Activated naive CD4-positive, alpha-beta T cell treated with anti-CD3 and anti-CD28 coated beads, Interleukin-2, amount 50 U/mL, for 24 hours (primary cell): ENCODE measurements at regions not wholly inside any gene's neighbourhood (a gene's known extent, or its start where the extent isn't known, plus 50 kb on each side); places are given as distances from the start of the nearest gene placed in this dataset.

ENCODE experiments used
- H3K27ac Mint-ChIP-seq: one replicate; pipeline ENCODE4 v1.8.0; 2021; ENCODE audit warnings: mild to moderate bottlenecking, mixed read lengths
- H3K27me3 Mint-ChIP-seq: one replicate; pipeline ENCODE4 v1.8.0; 2021; ENCODE audit warnings: mixed read lengths
- H3K36me3 Mint-ChIP-seq: one replicate; pipeline ENCODE4 v1.8.0; 2021; ENCODE audit warnings: mixed read lengths
- H3K4me1 Mint-ChIP-seq: one replicate; pipeline ENCODE4 v1.8.0; 2021; ENCODE audit warnings: mixed read lengths
- H3K4me3 Mint-ChIP-seq: one replicate; pipeline ENCODE4 v1.8.0; 2021; ENCODE audit warnings: mild to moderate bottlenecking, mixed read lengths
- H3K9me3 Mint-ChIP-seq: one replicate; pipeline ENCODE4 v1.8.0; 2021; ENCODE audit warnings: mixed read lengths

DNA sequence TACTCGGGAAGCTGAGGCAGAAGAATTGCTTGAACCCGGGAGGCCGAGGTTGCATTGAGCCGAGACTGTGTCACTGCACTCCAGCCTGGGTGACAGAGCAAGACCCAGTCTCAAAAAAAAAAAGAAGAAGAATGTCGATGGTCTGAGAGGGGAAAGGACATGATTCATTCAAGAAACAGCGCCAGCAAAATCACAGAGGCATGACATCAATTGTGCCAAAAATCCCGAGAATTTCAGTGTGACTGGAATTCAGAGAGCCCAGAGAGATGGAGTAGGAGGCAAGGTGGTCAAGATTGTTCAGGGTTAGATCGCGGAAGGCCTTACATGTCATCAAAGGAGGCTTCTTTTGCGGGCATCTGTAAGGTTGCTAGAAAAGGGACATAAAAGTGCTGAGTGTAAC is 483.3 kb downstream of the VRK1 start:
- H3K36me3 Mint-ChIP-seq = no peaks in the 10 kb centered on the region
- H3K9me3 Mint-ChIP-seq = no peaks in the 10 kb centered on the region
- no peak overlapping the region for H3K27ac Mint-ChIP-seq

DNA sequence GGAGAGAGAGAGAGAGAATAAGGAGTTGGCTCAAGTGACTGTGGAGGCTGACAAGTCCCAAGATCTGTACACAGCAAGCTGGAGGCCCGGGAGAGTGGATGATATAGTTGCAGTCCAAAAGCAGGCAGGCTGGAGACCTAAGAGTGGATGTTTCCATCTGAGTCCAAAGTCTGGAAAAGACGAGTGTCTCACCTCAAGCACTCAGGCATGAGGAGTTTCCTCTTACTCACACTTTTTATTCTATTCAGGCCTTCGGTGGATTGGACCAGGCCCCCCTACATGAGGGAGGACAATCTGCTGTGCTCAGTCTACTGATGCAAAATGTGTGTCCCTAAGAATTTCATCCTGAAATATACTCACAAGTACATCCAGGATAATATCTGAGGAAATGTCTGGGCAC is 484.6 kb downstream of the VRK1 start:
- Mint-ChIP-seq H3K27me3 (no peaks in the 10 kb centered on the region), H3K27ac (no peak overlapping the region)

More for the DNA sequence above, 483.3 kb downstream of the VRK1 start:
- no peak overlapping the region for H3K4me3 Mint-ChIP-seq
- peaks cover 16% of the 10 kb centered on the region for H3K4me1 Mint-ChIP-seq
- H3K27me3 Mint-ChIP-seq = no peaks in the 10 kb centered on the region

DNA sequence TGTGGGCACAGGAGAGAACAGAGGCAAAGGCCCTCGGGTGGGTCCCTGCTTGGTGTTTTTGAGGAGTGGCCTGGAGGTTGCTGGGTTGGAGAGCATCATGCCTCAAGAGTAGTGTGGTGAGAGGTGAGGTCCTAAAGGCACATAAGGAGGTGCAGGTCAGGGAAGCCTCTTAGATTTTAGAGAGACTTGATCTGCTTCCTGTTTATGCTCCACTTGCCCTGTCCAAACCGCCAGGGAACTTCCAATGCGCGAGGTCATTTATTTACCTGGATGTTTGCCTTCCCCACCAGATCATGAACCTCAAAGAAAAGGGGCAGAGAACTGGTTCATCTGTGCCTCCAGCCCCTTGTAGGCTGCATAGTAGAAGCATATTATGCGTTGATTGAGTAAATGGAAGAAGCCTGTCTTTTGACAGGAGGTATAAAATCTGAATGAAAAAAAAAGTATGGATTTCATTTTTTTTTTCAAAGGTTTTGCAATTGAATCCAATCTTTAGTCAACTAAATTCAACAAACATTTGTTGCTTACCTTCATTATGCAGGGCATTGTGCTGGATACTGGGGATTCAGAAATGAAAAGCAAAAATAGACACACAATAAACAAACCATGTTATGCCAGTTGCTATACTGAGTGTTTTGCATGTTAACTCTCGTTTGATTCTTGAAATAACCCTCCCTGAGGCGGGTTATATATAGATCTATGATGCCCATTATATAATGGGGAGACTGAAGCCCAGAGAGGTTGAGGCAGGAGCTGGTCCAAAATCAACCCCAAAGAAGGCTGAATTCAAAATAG is 485.2 kb downstream of the VRK1 start:
- H3K9me3 Mint-ChIP-seq = no peaks in the 10 kb centered on the region
- H3K36me3 Mint-ChIP-seq = no peaks in the 10 kb centered on the region
- no peaks in the 10 kb centered on the region for H3K27me3 Mint-ChIP-seq
- no peaks in the 10 kb centered on the region for H3K4me1 Mint-ChIP-seq
- H3K27ac Mint-ChIP-seq = no peak overlapping the region
- no peak overlapping the region for H3K4me3 Mint-ChIP-seq

More for the DNA sequence above, 484.6 kb downstream of the VRK1 start:
- H3K4me1 Mint-ChIP-seq = peaks cover 4% of the 10 kb centered on the region
- no peaks in the 10 kb centered on the region for H3K36me3 Mint-ChIP-seq
- no peaks in the 10 kb centered on the region for H3K9me3 Mint-ChIP-seq
- H3K4me3 Mint-ChIP-seq = no peak overlapping the region

DNA sequence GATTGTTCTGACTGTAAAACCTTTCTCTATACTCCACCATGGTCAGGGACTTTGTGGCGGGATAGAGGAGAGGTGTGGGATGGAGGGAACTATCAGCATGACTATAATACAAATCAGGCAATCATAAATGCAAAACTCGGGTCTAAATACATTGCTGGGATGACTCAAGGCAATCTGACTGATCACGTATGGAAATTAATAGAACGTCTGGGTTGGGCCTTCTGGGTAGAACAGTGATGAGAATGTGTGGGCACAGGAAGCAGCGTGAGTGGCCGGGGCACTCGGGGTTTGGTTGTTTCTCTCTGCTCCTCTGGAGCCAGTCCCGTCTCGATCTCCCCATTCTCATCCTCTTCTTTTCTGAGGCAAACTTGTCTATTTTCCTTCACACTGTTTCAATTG is 485.8 kb downstream of the VRK1 start:
- H3K4me1 Mint-ChIP-seq = no peaks in the 10 kb centered on the region
- H3K27me3 Mint-ChIP-seq = no peaks in the 10 kb centered on the region
- H3K27ac Mint-ChIP-seq = no peak overlapping the region
- no peaks in the 10 kb centered on the region for H3K36me3 Mint-ChIP-seq
- no peaks in the 10 kb centered on the region for H3K9me3 Mint-ChIP-seq
- H3K4me3 Mint-ChIP-seq = no peak overlapping the region

DNA sequence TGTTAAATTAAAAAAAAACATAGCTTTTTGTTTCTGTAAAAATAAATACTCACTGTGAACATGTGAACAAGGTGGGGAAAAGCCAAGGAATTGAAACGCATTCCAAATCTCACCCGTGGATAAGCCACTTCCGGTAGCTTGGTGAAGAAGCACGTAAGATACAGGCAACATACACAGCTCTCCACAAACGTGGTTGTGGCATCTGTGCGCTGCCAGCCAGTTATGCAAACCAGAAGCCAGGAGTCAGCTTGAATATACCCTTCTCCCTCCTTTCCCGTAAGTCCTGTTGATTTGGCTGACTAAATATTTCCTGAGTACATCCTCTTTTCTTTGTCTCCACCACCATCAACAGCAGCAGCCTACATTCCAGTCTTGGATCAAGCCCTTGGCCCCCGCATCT is 486.2 kb downstream of the VRK1 start:
- Mint-ChIP-seq H3K27me3 (no peaks in the 10 kb centered on the region), H3K4me3 (no peak overlapping the region), H3K4me1 (no peaks in the 10 kb centered on the region), H3K36me3 (no peaks in the 10 kb centered on the region), H3K9me3 (no peaks in the 10 kb centered on the region), H3K27ac (no peak overlapping the region)

DNA sequence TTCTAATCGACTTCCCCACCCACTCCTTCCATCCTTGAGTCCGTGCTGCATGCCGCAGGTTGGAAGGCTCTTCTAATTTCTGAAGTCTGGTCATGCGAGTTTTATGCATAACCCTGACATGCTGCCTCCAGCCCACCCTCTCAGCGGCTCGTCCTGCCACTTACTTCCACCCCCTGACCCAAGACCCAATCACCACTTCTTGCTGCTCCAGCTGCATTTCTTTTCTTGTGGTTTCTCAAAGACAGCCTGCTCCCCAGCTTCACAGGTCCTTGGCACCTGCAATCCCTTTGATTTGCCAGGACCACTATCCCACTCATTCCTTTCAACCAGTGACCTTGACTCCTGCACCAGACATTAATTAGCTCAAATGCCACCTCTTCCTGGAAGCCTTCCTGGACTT is 486.7 kb downstream of the VRK1 start:
- H3K27ac Mint-ChIP-seq = no peak overlapping the region
- no peaks in the 10 kb centered on the region for H3K27me3 Mint-ChIP-seq
- H3K36me3 Mint-ChIP-seq = no peaks in the 10 kb centered on the region
- no peak overlapping the region for H3K4me3 Mint-ChIP-seq
- no peaks in the 10 kb centered on the region for H3K4me1 Mint-ChIP-seq
- no peaks in the 10 kb centered on the region for H3K9me3 Mint-ChIP-seq

DNA sequence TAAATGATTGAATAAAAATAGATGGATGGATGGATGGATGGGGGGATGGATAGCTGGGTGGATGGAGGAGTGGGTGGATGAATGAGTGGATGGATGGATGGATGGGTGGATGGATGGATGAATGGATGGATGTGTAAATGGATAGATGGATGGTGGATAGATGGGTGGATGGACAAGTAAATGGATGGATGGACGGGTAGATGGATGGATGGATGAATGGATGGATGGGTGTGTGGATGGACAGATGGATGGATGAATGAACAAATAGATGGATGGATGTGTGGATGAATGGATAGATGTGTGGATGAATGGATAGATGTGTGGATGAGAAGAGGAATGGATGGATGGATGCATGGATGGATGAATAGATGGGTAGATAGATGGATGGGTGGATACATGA is 490.8 kb downstream of the VRK1 start:
- no peaks in the 10 kb centered on the region for H3K36me3 Mint-ChIP-seq
- H3K27me3 Mint-ChIP-seq = peaks cover 1% of the 10 kb centered on the region

DNA sequence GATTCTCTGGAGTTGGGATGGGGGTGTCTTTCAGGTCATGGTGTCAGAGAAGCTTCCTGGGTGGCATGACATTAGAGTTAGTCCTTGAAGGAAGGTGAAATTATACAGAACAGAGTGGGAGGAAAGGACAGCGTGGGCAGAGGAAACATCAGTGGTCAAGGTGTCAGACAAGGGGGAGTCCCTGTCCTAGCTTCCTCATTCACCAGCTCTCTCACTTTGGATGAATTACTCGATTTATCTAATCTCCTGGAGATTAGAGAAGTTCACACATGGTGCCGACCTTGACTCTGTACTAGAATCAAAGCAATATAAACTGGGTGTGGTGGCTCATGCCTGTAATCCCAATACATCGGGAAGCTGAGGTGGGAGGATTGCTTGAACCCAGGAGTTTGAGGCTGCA is 492.9 kb downstream of the VRK1 start:
- peaks cover 15% of the 10 kb centered on the region for H3K4me1 Mint-ChIP-seq
- H3K27ac Mint-ChIP-seq = no peak overlapping the region
- no peaks in the 10 kb centered on the region for H3K36me3 Mint-ChIP-seq
- H3K9me3 Mint-ChIP-seq = no peaks in the 10 kb centered on the region
- H3K27me3 Mint-ChIP-seq = peaks cover 1% of the 10 kb centered on the region
- no peak overlapping the region for H3K4me3 Mint-ChIP-seq

More for the DNA sequence above, 490.8 kb downstream of the VRK1 start:
- Mint-ChIP-seq H3K27ac (no peak overlapping the region), H3K4me3 (no peak overlapping the region), H3K9me3 (no peaks in the 10 kb centered on the region), H3K4me1 (peaks cover 15% of the 10 kb centered on the region)

DNA sequence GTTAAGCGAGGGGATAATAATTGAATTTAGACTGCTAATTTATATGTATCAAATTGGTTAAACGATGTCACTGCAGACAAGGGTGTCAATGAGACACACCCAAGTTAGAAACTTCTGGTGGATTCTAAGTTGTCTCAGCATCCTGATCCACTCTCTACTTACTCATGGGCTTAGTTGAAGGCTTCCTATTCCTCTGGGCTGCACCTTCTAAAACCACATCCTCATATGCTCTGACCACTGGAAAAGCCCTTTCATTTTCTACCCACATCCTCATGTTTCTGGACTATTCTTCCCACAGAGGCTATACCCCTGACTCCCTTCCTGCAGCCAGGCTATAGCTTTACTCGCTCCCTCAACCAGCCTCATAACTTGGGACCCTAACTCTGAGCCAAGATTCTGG is 493.8 kb downstream of the VRK1 start:
- Mint-ChIP-seq H3K4me3 (no peak overlapping the region), H3K36me3 (no peaks in the 10 kb centered on the region), H3K27me3 (peaks cover 1% of the 10 kb centered on the region), H3K27ac (no peak overlapping the region), H3K9me3 (no peaks in the 10 kb centered on the region), H3K4me1 (peaks cover 15% of the 10 kb centered on the region)

DNA sequence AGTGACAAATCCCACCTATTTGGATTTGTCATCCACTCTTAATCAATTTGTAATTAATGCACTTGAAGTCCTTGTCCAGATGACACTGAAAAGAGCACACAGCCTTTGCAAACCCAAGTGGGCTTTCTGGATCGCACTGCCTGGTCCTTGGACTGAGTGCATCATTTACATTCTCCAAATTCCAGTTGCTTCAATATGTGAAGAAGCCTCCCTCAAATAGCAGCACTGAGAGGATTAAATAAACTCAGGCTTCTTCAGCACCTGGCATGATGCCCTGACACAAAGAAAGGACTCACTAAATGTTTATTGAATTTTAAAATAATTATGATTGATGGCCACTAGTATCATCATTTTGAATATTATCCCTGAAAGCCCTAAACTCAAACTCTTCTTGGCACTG is 496.5 kb downstream of the VRK1 start:
- Mint-ChIP-seq H3K36me3 (no peaks in the 10 kb centered on the region), H3K27ac (no peak overlapping the region), H3K4me3 (no peak overlapping the region), H3K9me3 (no peaks in the 10 kb centered on the region), H3K27me3 (peaks cover 1% of the 10 kb centered on the region), H3K4me1 (peaks cover 15% of the 10 kb centered on the region)

DNA sequence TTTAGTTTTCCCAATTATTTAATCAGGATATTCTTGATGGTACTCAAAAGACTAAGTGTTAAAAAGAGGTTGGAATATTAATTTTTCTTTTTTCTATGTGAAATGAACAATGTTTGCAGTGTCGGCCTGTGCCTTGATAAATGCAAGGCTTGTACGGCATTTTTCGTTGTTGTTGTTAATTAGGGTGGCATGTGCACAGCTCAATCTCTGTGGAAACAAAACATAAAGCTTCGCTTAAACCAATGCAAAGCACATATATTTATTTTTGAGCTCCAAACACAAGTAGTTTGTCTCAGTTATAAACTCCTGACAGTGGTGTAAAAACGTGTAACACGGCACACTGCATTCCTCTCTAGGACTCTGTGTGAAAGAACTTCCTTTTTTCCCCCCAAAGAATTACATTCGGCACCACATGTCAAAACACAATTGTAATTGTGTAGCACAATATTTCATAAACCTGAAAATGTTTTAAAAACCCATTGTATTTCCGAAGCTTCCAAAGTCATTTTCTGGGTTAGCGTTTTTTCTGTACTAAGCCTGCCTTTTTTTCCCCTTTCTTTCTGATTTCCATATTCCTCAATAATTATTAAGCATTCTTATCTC is 498.0 kb downstream of the VRK1 start:
- H3K4me1 Mint-ChIP-seq = peaks cover 21% of the 10 kb centered on the region
- no peaks in the 10 kb centered on the region for H3K27me3 Mint-ChIP-seq
- H3K36me3 Mint-ChIP-seq = no peaks in the 10 kb centered on the region
- H3K27ac Mint-ChIP-seq = no peak overlapping the region
- no peaks in the 10 kb centered on the region for H3K9me3 Mint-ChIP-seq
- H3K4me3 Mint-ChIP-seq = no peak overlapping the region

DNA sequence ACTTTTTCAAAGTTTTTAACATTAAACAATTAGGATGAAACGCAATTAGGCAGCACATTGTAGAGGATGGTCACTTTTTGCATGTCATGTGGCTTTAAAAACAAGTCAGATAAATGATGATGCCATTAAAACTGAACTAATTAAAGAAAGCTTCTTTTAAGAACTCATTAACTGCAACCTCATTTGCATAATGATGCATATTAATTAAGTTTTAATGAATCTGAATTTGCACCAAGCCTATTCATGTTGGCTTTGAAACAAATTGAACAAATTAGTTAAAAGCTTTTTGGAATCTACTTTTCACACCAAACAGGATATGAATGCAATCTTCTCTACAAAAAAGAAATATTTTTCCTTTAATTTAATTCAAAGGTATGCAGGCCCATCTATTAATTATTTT is 499.0 kb downstream of the VRK1 start:
- H3K27me3 Mint-ChIP-seq = no peaks in the 10 kb centered on the region
- H3K27ac Mint-ChIP-seq = no peak overlapping the region
- no peaks in the 10 kb centered on the region for H3K36me3 Mint-ChIP-seq
- H3K9me3 Mint-ChIP-seq = no peaks in the 10 kb centered on the region
- no peak overlapping the region for H3K4me3 Mint-ChIP-seq
- peaks cover 19% of the 10 kb centered on the region for H3K4me1 Mint-ChIP-seq

DNA sequence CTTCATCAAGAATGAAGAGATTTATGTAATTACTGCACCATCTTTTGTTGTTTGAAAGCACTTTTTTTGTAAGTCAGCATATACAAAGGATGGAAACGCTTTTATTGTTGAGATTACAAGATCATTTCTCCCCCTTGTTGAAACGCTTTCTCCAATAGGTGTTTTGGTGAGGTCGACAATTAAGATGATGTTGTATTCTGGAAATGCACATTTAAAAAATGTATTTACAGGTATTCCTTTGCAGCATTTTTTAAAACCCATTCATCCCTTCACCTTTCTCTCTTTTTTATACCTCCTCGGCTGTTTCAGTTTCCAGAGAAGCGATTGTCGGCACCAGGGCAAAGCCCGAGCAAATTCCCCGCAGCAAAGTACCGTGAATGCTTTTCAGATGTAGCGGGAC is 499.9 kb downstream of the VRK1 start:
- Mint-ChIP-seq H3K4me3 (no peak overlapping the region), H3K36me3 (no peaks in the 10 kb centered on the region), H3K4me1 (peaks cover 15% of the 10 kb centered on the region), H3K27me3 (no peaks in the 10 kb centered on the region), H3K27ac (no peak overlapping the region), H3K9me3 (no peaks in the 10 kb centered on the region)

DNA sequence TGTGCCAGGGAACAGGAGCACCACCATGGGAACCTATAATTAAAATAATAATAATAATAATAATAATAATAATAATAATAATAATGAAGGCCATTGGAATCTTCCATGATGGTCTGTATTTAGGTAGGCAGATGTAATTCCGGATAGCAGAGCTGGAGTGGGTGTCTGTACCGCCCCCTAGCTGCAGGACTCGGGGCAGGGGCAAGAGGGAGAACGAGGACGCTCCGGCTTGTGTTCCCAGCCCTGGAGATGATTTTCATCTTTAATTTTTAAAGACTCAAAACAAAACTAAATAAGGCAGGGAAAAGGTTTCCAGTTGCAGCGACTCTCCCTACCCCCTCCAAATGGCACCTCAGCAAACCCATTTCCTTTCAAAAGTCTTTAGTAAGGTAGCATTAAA is 501.1 kb downstream of the VRK1 start:
- no peak overlapping the region for H3K27ac Mint-ChIP-seq
- H3K4me1 Mint-ChIP-seq = peaks cover 15% of the 10 kb centered on the region
- no peaks in the 10 kb centered on the region for H3K27me3 Mint-ChIP-seq
- H3K36me3 Mint-ChIP-seq = no peaks in the 10 kb centered on the region
- no peak overlapping the region for H3K4me3 Mint-ChIP-seq
- no peaks in the 10 kb centered on the region for H3K9me3 Mint-ChIP-seq

DNA sequence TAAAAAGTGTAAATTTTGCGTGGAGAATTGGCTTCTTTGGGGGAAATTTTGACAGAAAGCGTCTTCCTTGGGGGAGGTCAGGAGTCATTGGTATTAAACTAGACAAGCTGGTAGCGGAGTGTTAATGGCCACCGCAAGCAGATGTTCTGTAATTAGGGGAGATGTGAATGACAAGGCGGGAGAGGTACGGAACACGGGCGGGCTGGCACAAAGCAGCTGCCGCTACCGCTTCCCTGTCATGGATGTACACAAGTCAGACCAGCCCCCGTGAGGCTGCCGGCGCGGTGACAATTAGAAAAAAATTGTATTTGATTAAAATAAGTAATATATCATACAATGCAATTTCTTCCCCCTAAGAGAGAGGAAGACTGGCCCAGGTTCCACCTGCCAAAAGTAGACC is 501.6 kb downstream of the VRK1 start:
- H3K9me3 Mint-ChIP-seq = no peaks in the 10 kb centered on the region
- H3K4me3 Mint-ChIP-seq = no peak overlapping the region
- peaks cover 15% of the 10 kb centered on the region for H3K4me1 Mint-ChIP-seq
- H3K27ac Mint-ChIP-seq = no peak overlapping the region
- H3K27me3 Mint-ChIP-seq = no peaks in the 10 kb centered on the region
- H3K36me3 Mint-ChIP-seq = no peaks in the 10 kb centered on the region

DNA sequence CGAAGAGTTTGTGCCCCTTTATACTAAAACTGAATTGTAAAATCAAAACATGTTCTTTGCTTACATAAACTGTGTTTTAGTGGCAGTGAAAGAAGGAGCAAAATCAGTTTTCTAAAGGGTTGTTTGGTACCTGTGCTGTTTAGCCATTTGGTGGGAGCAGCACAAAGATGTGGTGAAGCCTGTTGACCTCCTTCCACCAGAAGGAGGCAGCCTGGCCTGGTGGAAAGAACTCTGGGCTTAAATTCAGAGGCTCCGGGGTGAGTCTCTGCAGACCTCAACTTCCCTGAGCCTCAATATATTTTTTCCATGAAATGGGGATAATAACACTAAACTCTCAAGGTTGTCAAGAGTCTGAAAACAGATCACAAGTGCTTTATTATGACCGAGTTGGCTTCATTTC is 502.5 kb downstream of the VRK1 start:
- H3K27me3 Mint-ChIP-seq = no peaks in the 10 kb centered on the region
- no peaks in the 10 kb centered on the region for H3K36me3 Mint-ChIP-seq
- H3K27ac Mint-ChIP-seq = no peak overlapping the region
- H3K4me3 Mint-ChIP-seq = no peak overlapping the region
- H3K4me1 Mint-ChIP-seq = peaks cover 15% of the 10 kb centered on the region
- H3K9me3 Mint-ChIP-seq = no peaks in the 10 kb centered on the region
